HL-60 (cell line): ENCODE measurements at regions not wholly inside any gene's neighbourhood (a gene's known extent, or its start where the extent isn't known, plus 50 kb on each side); places are given as distances from the start of the nearest gene placed in this dataset.

Experiments used
- CTCF ChIP-seq: IDR thresholded peaks from one replicate; pipeline ENCODE4 v1.5.1; 2011; ENCODE audit warnings: low read length, control low read depth, inconsistent platforms; ENCODE audit not compliant: insufficient read depth
- GABPA ChIP-seq: IDR thresholded peaks from 2 replicates; pipeline ENCODE4 v1.6.1; 2012; ENCODE audit warnings: low read depth
- POLR2AphosphoS5 ChIP-seq: IDR thresholded peaks from 2 replicates; pipeline ENCODE4 v1.6.1; 2012; ENCODE audit warnings: low read depth
- TF ChIP-seq, protein P1 (sequence below): IDR thresholded peaks from 2 replicates; pipeline ENCODE4 v1.6.1; 2012; ENCODE audit warnings: low read depth; ENCODE audit not compliant: insufficient replicate concordance

- TF ChIP-seq CTCF (no peak), GABPA (no peak), POLR2AphosphoS5 (no peak)
- TF ChIP-seq, protein P1, sequence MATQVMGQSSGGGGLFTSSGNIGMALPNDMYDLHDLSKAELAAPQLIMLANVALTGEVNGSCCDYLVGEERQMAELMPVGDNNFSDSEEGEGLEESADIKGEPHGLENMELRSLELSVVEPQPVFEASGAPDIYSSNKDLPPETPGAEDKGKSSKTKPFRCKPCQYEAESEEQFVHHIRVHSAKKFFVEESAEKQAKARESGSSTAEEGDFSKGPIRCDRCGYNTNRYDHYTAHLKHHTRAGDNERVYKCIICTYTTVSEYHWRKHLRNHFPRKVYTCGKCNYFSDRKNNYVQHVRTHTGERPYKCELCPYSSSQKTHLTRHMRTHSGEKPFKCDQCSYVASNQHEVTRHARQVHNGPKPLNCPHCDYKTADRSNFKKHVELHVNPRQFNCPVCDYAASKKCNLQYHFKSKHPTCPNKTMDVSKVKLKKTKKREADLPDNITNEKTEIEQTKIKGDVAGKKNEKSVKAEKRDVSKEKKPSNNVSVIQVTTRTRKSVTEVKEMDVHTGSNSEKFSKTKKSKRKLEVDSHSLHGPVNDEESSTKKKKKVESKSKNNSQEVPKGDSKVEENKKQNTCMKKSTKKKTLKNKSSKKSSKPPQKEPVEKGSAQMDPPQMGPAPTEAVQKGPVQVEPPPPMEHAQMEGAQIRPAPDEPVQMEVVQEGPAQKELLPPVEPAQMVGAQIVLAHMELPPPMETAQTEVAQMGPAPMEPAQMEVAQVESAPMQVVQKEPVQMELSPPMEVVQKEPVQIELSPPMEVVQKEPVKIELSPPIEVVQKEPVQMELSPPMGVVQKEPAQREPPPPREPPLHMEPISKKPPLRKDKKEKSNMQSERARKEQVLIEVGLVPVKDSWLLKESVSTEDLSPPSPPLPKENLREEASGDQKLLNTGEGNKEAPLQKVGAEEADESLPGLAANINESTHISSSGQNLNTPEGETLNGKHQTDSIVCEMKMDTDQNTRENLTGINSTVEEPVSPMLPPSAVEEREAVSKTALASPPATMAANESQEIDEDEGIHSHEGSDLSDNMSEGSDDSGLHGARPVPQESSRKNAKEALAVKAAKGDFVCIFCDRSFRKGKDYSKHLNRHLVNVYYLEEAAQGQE, result no peak
Measured at GRCh38 chr9:74092491-74092834, 404.7 kb upstream of the RORB start.
